IMR-90 (cell line): ENCODE measurements at regions not wholly inside any gene's neighbourhood (a gene's known extent, or its start where the extent isn't known, plus 50 kb on each side); places are given as distances from the start of the nearest gene placed in this dataset.

Source experiments
- BHLHE40 ChIP-seq: fragments of 150-350 bp; IDR thresholded peaks from 2 replicates; pipeline ENCODE4 v1.6.1; 2016; ENCODE audit warnings: mild to moderate bottlenecking, low read depth, low read length
- CEBPB ChIP-seq: IDR thresholded peaks from 2 replicates; pipeline ENCODE4 v1.6.1; 2012; ENCODE audit warnings: low read depth, low read length, improper control_type of control experiment
- FOS ChIP-seq: fragments of 150-350 bp; IDR thresholded peaks from 2 replicates; pipeline ENCODE4 v1.6.1; 2016; ENCODE audit warnings: low read depth, low read length
- POLR2A ChIP-seq: IDR thresholded peaks from 2 replicates; pipeline ENCODE4 v1.6.1; 2012; ENCODE audit warnings: mild to moderate bottlenecking, low read depth, low read length
- RFX5 ChIP-seq: IDR thresholded peaks from 2 replicates; pipeline ENCODE4 v1.8.0; 2012; ENCODE audit warnings: low read depth, mild to moderate bottlenecking, low read length, moderate library complexity
- SMC3 ChIP-seq: fragments of 150-350 bp; IDR thresholded peaks from 2 replicates; pipeline ENCODE4 v1.6.1; 2016; ENCODE audit warnings: low read depth, mild to moderate bottlenecking, antibody characterized with exemption, low read length, moderate library complexity
- TF ChIP-seq, protein P1 (sequence below): conservative IDR thresholded peaks from 2 replicates; pipeline ENCODE4 v1.5.1; 2012; ENCODE audit warnings: mild to moderate bottlenecking, low read depth, low read length, improper control_type of control experiment
- TF ChIP-seq, protein P2 (sequence below): fragments of 150-350 bp; IDR thresholded peaks from 2 replicates; pipeline ENCODE4 v1.6.1; 2017; ENCODE audit warnings: mild to moderate bottlenecking, antibody characterized with exemption, low read length, low read depth

DNA sequence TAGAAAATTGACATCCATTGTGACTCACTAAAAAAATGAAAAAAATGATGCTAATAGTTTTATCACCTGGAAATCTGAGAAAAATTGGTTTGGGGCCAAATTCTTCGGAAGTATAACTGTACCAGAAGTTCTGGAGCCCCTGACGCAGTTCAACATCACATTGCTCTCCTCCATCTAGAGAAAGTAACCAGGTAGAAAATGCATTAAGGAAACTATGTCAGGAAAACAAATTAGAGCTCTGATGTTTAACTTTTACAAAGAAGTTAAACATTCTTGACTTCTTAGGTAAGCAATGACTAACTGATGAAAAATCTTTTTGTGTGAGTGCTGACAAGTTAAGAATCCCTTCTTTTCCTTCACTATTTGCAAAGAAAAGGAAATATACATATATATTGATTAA, 61.1 kb upstream of the TMEM196 start:
- TF ChIP-seq POLR2A, result no peak
- TF ChIP-seq, protein P1, sequence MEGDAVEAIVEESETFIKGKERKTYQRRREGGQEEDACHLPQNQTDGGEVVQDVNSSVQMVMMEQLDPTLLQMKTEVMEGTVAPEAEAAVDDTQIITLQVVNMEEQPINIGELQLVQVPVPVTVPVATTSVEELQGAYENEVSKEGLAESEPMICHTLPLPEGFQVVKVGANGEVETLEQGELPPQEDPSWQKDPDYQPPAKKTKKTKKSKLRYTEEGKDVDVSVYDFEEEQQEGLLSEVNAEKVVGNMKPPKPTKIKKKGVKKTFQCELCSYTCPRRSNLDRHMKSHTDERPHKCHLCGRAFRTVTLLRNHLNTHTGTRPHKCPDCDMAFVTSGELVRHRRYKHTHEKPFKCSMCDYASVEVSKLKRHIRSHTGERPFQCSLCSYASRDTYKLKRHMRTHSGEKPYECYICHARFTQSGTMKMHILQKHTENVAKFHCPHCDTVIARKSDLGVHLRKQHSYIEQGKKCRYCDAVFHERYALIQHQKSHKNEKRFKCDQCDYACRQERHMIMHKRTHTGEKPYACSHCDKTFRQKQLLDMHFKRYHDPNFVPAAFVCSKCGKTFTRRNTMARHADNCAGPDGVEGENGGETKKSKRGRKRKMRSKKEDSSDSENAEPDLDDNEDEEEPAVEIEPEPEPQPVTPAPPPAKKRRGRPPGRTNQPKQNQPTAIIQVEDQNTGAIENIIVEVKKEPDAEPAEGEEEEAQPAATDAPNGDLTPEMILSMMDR, result no peak
- TF ChIP-seq, protein P2, sequence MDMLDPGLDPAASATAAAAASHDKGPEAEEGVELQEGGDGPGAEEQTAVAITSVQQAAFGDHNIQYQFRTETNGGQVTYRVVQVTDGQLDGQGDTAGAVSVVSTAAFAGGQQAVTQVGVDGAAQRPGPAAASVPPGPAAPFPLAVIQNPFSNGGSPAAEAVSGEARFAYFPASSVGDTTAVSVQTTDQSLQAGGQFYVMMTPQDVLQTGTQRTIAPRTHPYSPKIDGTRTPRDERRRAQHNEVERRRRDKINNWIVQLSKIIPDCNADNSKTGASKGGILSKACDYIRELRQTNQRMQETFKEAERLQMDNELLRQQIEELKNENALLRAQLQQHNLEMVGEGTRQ, result no peak
- TF ChIP-seq CEBPB, result no peak
- TF ChIP-seq FOS, result no peak
- TF ChIP-seq RFX5, result no peak
- no peak for TF ChIP-seq SMC3
- TF ChIP-seq BHLHE40, result no peak
